ENCODE measurements at regions not wholly inside any gene's neighbourhood (a gene's known extent, or its start where the extent isn't known, plus 50 kb on each side); places are given as distances from the start of the nearest gene placed in this dataset.
"Not testable (repeated sequence)": the region's sequence is repeated elsewhere in the genome, so short reads cannot be mapped to it uniquely, and the experiment has no call there.

- CTCF ChIA-PET: interaction anchor here (1.3 kb wide), 1 partner anchor 10 kb away, joined by 4 read pairs; no protein-coding TSS in a partner anchor
- no TSS peak for BruUV-seq (replicated peaks)
Measured at GRCh38 chr6:81889377-81890053, 137.0 kb upstream of the TENT5A start.

GRCh38 chr6:81886909-81887308 is 134.4 kb upstream of the TENT5A start:
- H3K27me3 ChIP-seq (ENCODE audit: control insufficient read depth in 2 of 2, insufficient read depth in 2 of 2, low read length in 2 of 2); H3K9ac ChIP-seq (replicated peaks; ENCODE audit: extremely low read depth, insufficient read depth, low read length); H3K79me2 ChIP-seq (ENCODE audit: control insufficient read depth, insufficient read depth, low read length); H3K4me2 ChIP-seq (ENCODE audit: insufficient read depth, low read length); CTCF ChIA-PET; dilution Hi-C loops (cut with MboI; ENCODE audit: extremely low pct_ligation_motif_present, low sequenced_read_pairs); H3K36me3 ChIP-seq (ENCODE audit: control insufficient read depth in 2 of 2, extremely low read depth in 1 of 2, insufficient read depth in 2 of 2, low read length in 2 of 2); POLR2A ChIA-PET; DNase-seq (ENCODE audit: low read depth, low spot score); H3K27ac ChIP-seq (ENCODE audit: insufficient read depth, low read depth, low read length); H3K9me3 ChIP-seq (replicated peaks; ENCODE audit: control insufficient read depth, insufficient read depth, low read length); intact Hi-C loops (cut with micrococcal nuclease); H3K4me3 ChIP-seq (replicated peaks in 1 of 3; ENCODE audit: insufficient read depth in 1 of 3, low read depth in 1 of 3, low read length in 3 of 3); H3K4me1 ChIP-seq (ENCODE audit: control insufficient read depth, extremely low read depth, insufficient read depth, low read length); H2AFZ ChIP-seq (ENCODE audit: low read depth, low read length); BruUV-seq (replicated peaks); H3K9me1 ChIP-seq (replicated peaks; ENCODE audit: control insufficient read depth, extremely low read depth, insufficient read depth, low read length); H4K20me1 ChIP-seq (replicated peaks; ENCODE audit: control insufficient read depth, extremely low read depth, insufficient read depth, low read length); FAIRE-seq: not testable (repeated sequence)

More at GRCh38 chr6:81889377-81890053, 137.0 kb upstream of the TENT5A start:
- Histone ChIP-seq H2AFZ (ENCODE audit: low read depth, low read length) (no peak overlapping the region), H4K20me1 (replicated peaks; ENCODE audit: control insufficient read depth, extremely low read depth, insufficient read depth, low read length) (no peaks in the 10 kb centered on the region), H3K79me2 (ENCODE audit: control insufficient read depth, insufficient read depth, low read length) (no peaks in the 10 kb centered on the region), H3K9ac (replicated peaks; ENCODE audit: extremely low read depth, insufficient read depth, low read length) (no peak overlapping the region), H3K9me1 (replicated peaks; ENCODE audit: control insufficient read depth, extremely low read depth, insufficient read depth, low read length) (no peaks in the 10 kb centered on the region), H3K27me3 (ENCODE audit: control insufficient read depth in 2 of 2, insufficient read depth in 2 of 2, low read length in 2 of 2) (no peaks in the 10 kb centered on the region), H3K9me3 (replicated peaks; ENCODE audit: control insufficient read depth, insufficient read depth, low read length) (no peaks in the 10 kb centered on the region), H3K4me3 (replicated peaks in 1 of 3; ENCODE audit: insufficient read depth in 1 of 3, low read depth in 1 of 3, low read length in 3 of 3) (no peak overlapping the region), H3K4me1 (ENCODE audit: control insufficient read depth, extremely low read depth, insufficient read depth, low read length) (no peaks in the 10 kb centered on the region), H3K27ac (ENCODE audit: insufficient read depth, low read depth, low read length) (no peak overlapping the region), H3K4me2 (ENCODE audit: insufficient read depth, low read length) (no peak overlapping the region), H3K36me3 (ENCODE audit: control insufficient read depth in 2 of 2, extremely low read depth in 1 of 2, insufficient read depth in 2 of 2, low read length in 2 of 2) (no peaks in the 10 kb centered on the region)
- dilution Hi-C loops (cut with MboI; ENCODE audit: extremely low pct_ligation_motif_present, low sequenced_read_pairs) (no loop called here), intact Hi-C loops (cut with micrococcal nuclease) (no loop called here)
- FAIRE-seq (no peak), DNase-seq (ENCODE audit: low read depth, low spot score) (no peak)
- TF ChIP-seq MAX (IDR thresholded peaks at IDR 0.05; ENCODE audit: insufficient read depth, insufficient read length) (no peak), POLR2AphosphoS5 (IDR thresholded peaks at IDR 0.05; ENCODE audit: insufficient read depth, low read depth, low read length) (no peak), JUN (IDR thresholded peaks at IDR 0.05; ENCODE audit: borderline replicate concordance, insufficient read depth, insufficient read length, low read depth) (no peak), FOS (IDR thresholded peaks at IDR 0.05; ENCODE audit: borderline replicate concordance, insufficient read depth, low read length) (no peak), MYC (IDR thresholded peaks at IDR 0.05; ENCODE audit: low read depth, low read length) (no peak), POLR2A (IDR thresholded peaks at IDR 0.05; ENCODE audit: low read depth, low read length) (no peak), CTCF (IDR thresholded peaks at IDR 0.05; ENCODE audit: extremely low read depth in 1 of 2, insufficient read depth in 1 of 2, low read depth in 1 of 2, low read length in 2 of 2) (no peak), GATA2 (IDR thresholded peaks at IDR 0.05; ENCODE audit: insufficient read depth, insufficient read length, low read depth, low read length) (no peak), EZH2 (IDR thresholded peaks at IDR 0.05; ENCODE audit: borderline replicate concordance, low read depth, low read length, severe bottlenecking) (no peak)
- POLR2A ChIA-PET: no interaction called here

Measured in endothelial cell of umbilical vein (primary cell).